IPS-15b (cell line): ENCODE measurements at regions not wholly inside any gene's neighbourhood (a gene's known extent, or its start where the extent isn't known, plus 50 kb on each side); places are given as distances from the start of the nearest gene placed in this dataset.

Experiments
- H3K27me3 ChIP-seq: one replicate; pipeline ENCODE4 v1.6.1; 2013; ENCODE audit warnings: low read length; ENCODE audit not compliant: control insufficient read depth, insufficient read depth
- H3K36me3 ChIP-seq: one replicate; pipeline ENCODE4 v1.6.1; 2013; ENCODE audit warnings: low read length; ENCODE audit not compliant: control insufficient read depth, insufficient read depth
- H3K4me1 ChIP-seq: one replicate; pipeline ENCODE4 v1.6.1; 2013; ENCODE audit warnings: mild to moderate bottlenecking, low read length; ENCODE audit not compliant: control insufficient read depth, insufficient read depth
- H3K4me3 ChIP-seq: one replicate; pipeline ENCODE4 v1.5.1; 2013; ENCODE audit warnings: low read depth, low read length
- H3K9ac ChIP-seq: one replicate; pipeline ENCODE4 v1.6.1; 2013; ENCODE audit warnings: low read depth, mild to moderate bottlenecking, low read length
- H3K9me3 ChIP-seq: one replicate; pipeline ENCODE4 v1.6.1; 2013; ENCODE audit warnings: mild to moderate bottlenecking, low read length; ENCODE audit not compliant: control insufficient read depth, insufficient read depth

GRCh38 chr3:19596408-19596807, 337.6 kb downstream of the EFHB start:
- no peaks in the 10 kb centered on the region for H3K36me3 ChIP-seq
- no peaks in the 10 kb centered on the region for H3K9me3 ChIP-seq
- no peaks in the 10 kb centered on the region for H3K4me1 ChIP-seq
- no peak overlapping the region for H3K4me3 ChIP-seq
- H3K9ac ChIP-seq: no peak overlapping the region
- H3K27me3 ChIP-seq: no peaks in the 10 kb centered on the region

GRCh38 chr3:19595884-19596283, 338.1 kb downstream of the EFHB start:
- H3K36me3 ChIP-seq: no peaks in the 10 kb centered on the region
- no peaks in the 10 kb centered on the region for H3K27me3 ChIP-seq

More at GRCh38 chr3:19595884-19596283, 338.1 kb downstream of the EFHB start:
- no peak overlapping the region for H3K9ac ChIP-seq
- H3K4me1 ChIP-seq: no peaks in the 10 kb centered on the region
- H3K4me3 ChIP-seq: no peak overlapping the region
- no peaks in the 10 kb centered on the region for H3K9me3 ChIP-seq
